Lower leg skin (tissue), 3 donors: ENCODE measurements at regions not wholly inside any gene's neighbourhood (a gene's known extent, or its start where the extent isn't known, plus 50 kb on each side); places are given as distances from the start of the nearest gene placed in this dataset.

Experiments
- POLR2A ChIP-seq, 2 donors: fragments of 450-650 bp; IDR thresholded peaks; one replicate each; pipeline ENCODE4 v1.6.1; 2016 to 2017; ENCODE audit warnings: antibody characterized with exemption in 2 of 2, mild to moderate bottlenecking in 1 of 2, moderate library complexity in 1 of 2
- TF ChIP-seq, protein P1 (sequence below), 3 donors: fragments of 450-650 bp; IDR thresholded peaks; one replicate each; pipeline ENCODE4 v1.5.1; 2016; ENCODE audit warnings: antibody characterized with exemption in 3 of 3, mild to moderate bottlenecking in 3 of 3, moderate library complexity in 2 of 3

GRCh38 chr17:77352441-77352840 is 211.7 kb downstream of the SEC14L1 start:
- TF ChIP-seq, protein P1, sequence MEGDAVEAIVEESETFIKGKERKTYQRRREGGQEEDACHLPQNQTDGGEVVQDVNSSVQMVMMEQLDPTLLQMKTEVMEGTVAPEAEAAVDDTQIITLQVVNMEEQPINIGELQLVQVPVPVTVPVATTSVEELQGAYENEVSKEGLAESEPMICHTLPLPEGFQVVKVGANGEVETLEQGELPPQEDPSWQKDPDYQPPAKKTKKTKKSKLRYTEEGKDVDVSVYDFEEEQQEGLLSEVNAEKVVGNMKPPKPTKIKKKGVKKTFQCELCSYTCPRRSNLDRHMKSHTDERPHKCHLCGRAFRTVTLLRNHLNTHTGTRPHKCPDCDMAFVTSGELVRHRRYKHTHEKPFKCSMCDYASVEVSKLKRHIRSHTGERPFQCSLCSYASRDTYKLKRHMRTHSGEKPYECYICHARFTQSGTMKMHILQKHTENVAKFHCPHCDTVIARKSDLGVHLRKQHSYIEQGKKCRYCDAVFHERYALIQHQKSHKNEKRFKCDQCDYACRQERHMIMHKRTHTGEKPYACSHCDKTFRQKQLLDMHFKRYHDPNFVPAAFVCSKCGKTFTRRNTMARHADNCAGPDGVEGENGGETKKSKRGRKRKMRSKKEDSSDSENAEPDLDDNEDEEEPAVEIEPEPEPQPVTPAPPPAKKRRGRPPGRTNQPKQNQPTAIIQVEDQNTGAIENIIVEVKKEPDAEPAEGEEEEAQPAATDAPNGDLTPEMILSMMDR (IDR thresholded peaks at IDR 0.05): no peak
- no peak for TF ChIP-seq POLR2A (IDR thresholded peaks at IDR 0.05)
